Mesenchymal stem cell (in vitro differentiated cells and primary cell): ENCODE measurements at regions not wholly inside any gene's neighbourhood (a gene's known extent, or its start where the extent isn't known, plus 50 kb on each side); places are given as distances from the start of the nearest gene placed in this dataset.

ENCODE experiments used
- DNase-seq: peaks from one replicate; pipeline ENCODE4 v3.0.0-alpha.2; 2013
- H2AFZ ChIP-seq: one replicate; pipeline ENCODE4 v1.6.1; 2013; ENCODE audit warnings: low read depth, mild to moderate bottlenecking, control low read depth, inconsistent platforms, low read length, moderate library complexity
- H2AK5ac ChIP-seq: 2 replicates; pipeline ENCODE4 v1.6.1; 2013; ENCODE audit warnings: low read length, moderate library complexity, mild to moderate bottlenecking, inconsistent platforms; ENCODE audit not compliant: severe bottlenecking
- H2BK120ac ChIP-seq: one replicate; pipeline ENCODE4 v1.6.1; 2013; ENCODE audit warnings: low read depth, mild to moderate bottlenecking, inconsistent platforms, low read length, moderate library complexity
- H2BK12ac ChIP-seq, 2 experiments: one replicate each; pipeline ENCODE4 v1.6.1; 2013; ENCODE audit warnings: inconsistent platforms in 2 of 2, low read length in 2 of 2, mild to moderate bottlenecking in 2 of 2, moderate library complexity in 2 of 2, control low read depth in 1 of 2
- H2BK15ac ChIP-seq: one replicate; pipeline ENCODE4 v1.6.1; 2013; ENCODE audit warnings: mild to moderate bottlenecking, low read depth, inconsistent platforms; ENCODE audit not compliant: poor library complexity, severe bottlenecking
- H2BK5ac ChIP-seq: 2 replicates; pipeline ENCODE4 v1.6.1; 2013; ENCODE audit warnings: low read depth, mild to moderate bottlenecking, low read length, control low read depth, inconsistent platforms; ENCODE audit not compliant: poor library complexity, severe bottlenecking
- H3K14ac ChIP-seq, 2 experiments: one replicate each; pipeline ENCODE4 v1.6.1; 2013; ENCODE audit warnings: inconsistent platforms in 2 of 2, low read length in 2 of 2, control low read depth in 1 of 2, mild to moderate bottlenecking in 1 of 2, moderate library complexity in 1 of 2
- H3K18ac ChIP-seq, 2 experiments: one replicate each; pipeline ENCODE4 v1.6.1; 2013; ENCODE audit warnings: inconsistent platforms in 2 of 2, low read length in 2 of 2, control low read depth in 1 of 2, low read depth in 1 of 2, mild to moderate bottlenecking in 1 of 2
- H3K23ac ChIP-seq, 2 experiments: one replicate each; pipeline ENCODE4 v1.6.1; 2013; ENCODE audit warnings: inconsistent platforms in 2 of 2, low read length in 2 of 2, mild to moderate bottlenecking in 2 of 2, moderate library complexity in 2 of 2, control low read depth in 1 of 2
- H3K27ac ChIP-seq: 2 replicates; pipeline ENCODE4 v1.5.1; 2013; ENCODE audit warnings: mild to moderate bottlenecking, moderate library complexity, low read length, control low read depth, inconsistent platforms; ENCODE audit not compliant: poor library complexity, severe bottlenecking
- H3K27me3 ChIP-seq, 2 experiments: 2 replicates each; pipeline versions ENCODE4 v1.6.1 to v1.7.0; 2013; ENCODE audit warnings: low read length in 2 of 2, mild to moderate bottlenecking in 2 of 2, moderate library complexity in 2 of 2, control low read depth in 1 of 2, inconsistent platforms in 1 of 2; ENCODE audit not compliant: control insufficient read depth in 1 of 2, insufficient read depth in 1 of 2
- H3K36me3 ChIP-seq, 2 experiments: 2 replicates each; pipeline versions ENCODE4 v1.6.1 to v1.7.0; 2013; ENCODE audit warnings: low read length in 2 of 2, control low read depth in 1 of 2, inconsistent platforms in 1 of 2, low read depth in 1 of 2, mild to moderate bottlenecking in 1 of 2; ENCODE audit not compliant: insufficient read depth in 2 of 2, control insufficient read depth in 1 of 2
- H3K4ac ChIP-seq, 2 experiments: one replicate each; pipeline ENCODE4 v1.6.1; 2013; ENCODE audit warnings: inconsistent platforms in 2 of 2, low read length in 2 of 2, mild to moderate bottlenecking in 2 of 2, moderate library complexity in 2 of 2, control low read depth in 1 of 2, low read depth in 1 of 2
- H3K4me1 ChIP-seq: 2 replicates; pipeline ENCODE4 v1.6.1; 2013; ENCODE audit warnings: low read depth, low read length, control low read depth; ENCODE audit not compliant: control insufficient read depth, insufficient read depth
- H3K4me2 ChIP-seq: 2 replicates; pipeline ENCODE4 v1.6.1; 2013; ENCODE audit warnings: low read length, mild to moderate bottlenecking, inconsistent platforms; ENCODE audit not compliant: poor library complexity, severe bottlenecking
- H3K4me3 ChIP-seq, 2 experiments: 2 replicates each; pipeline versions ENCODE4 v1.5.1 to v1.7.0; 2013; ENCODE audit warnings: low read length in 2 of 2, mild to moderate bottlenecking in 2 of 2, control low read depth in 1 of 2, low read depth in 1 of 2; ENCODE audit not compliant: insufficient read depth in 1 of 2
- H3K79me1 ChIP-seq: replicated peaks from 2 replicates; pipeline ENCODE4 v1.6.1; 2013; ENCODE audit warnings: mild to moderate bottlenecking, control low read depth, low read length, inconsistent platforms; ENCODE audit not compliant: poor library complexity, severe bottlenecking
- H3K9ac ChIP-seq: 2 replicates; pipeline ENCODE4 v1.7.0; 2013; ENCODE audit warnings: mild to moderate bottlenecking, low read length, moderate library complexity
- H3K9me3 ChIP-seq: 2 replicates; pipeline ENCODE4 v1.7.0; 2013; ENCODE audit warnings: mild to moderate bottlenecking, low read length; ENCODE audit not compliant: control insufficient read depth
- H4K8ac ChIP-seq: one replicate; pipeline ENCODE4 v1.6.1; 2013; ENCODE audit warnings: inconsistent platforms, mild to moderate bottlenecking, low read length, moderate library complexity
- H4K91ac ChIP-seq: one replicate; pipeline ENCODE4 v1.6.1; 2013; ENCODE audit warnings: mild to moderate bottlenecking, low read length, inconsistent platforms
- WGBS: methylation state at CpG from one replicate; pipeline ENCODE4 v1.1.7; 2013; ENCODE audit warnings: mixed read lengths; 5-methylcytosine and 5-hydroxymethylcytosine counted together

DNA sequence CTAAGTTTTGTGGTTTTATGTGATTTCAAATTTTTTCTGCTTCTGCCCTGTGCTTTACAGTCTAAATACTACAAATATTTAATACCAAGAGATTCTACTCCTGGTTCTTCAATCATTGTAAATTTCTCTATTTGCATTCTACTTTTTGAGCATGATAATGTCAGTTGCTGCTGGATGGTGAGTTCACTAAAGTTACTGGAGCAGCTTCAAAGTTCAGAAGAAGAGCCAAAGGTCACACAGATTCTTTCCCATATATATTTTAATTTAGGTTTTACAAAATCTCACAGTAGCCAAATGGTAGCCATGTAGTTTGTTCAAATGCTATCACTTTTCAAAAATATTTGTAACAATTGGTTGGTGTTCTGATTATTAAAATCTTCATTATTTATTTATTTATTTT is 378.7 kb downstream of the TMEM232 start:
- Histone ChIP-seq H2BK120ac (no peak overlapping the region), H3K18ac (no peak overlapping the region), H3K4me1 (no peaks in the 10 kb centered on the region), H2AFZ (no peak overlapping the region), H2BK5ac (no peak overlapping the region), H2AK5ac (no peak overlapping the region), H3K4me3 (no peak overlapping the region), H3K9me3 (no peaks in the 10 kb centered on the region), H3K9ac (no peak overlapping the region), H3K23ac (no peak overlapping the region), H3K27me3 (no peaks in the 10 kb centered on the region), H2BK12ac (no peak overlapping the region), H3K36me3 (no peaks in the 10 kb centered on the region), H3K27ac (no peak overlapping the region), H3K4me2 (no peak overlapping the region), H4K8ac (no peak overlapping the region), H4K91ac (no peak overlapping the region), H3K4ac (no peak overlapping the region), H3K79me1 (no peaks in the 10 kb centered on the region), H2BK15ac (no peak overlapping the region), H3K14ac (no peak overlapping the region)
- DNase-seq, result no peak

DNA sequence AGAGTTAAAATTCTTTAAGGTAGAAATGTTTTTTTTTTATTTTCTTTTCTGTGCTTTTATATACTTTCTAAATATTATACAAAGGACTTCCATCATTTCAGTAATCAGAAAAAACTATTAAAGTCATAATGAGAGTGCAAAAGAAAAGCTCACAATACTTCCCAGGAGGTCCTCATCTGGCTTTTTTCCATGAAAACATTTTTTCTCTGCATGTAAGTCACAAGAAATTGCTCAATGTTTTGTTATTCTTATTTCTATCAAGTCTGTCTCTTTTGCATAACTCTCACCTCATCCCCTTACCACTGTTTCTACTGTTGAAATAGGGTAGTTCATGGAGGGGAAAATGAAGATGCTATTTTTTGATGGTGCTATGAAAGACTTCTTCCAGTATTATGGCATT is 375.0 kb downstream of the TMEM232 start:
- H3K79me1 ChIP-seq, result no peaks in the 10 kb centered on the region
- no peak overlapping the region for H3K9ac ChIP-seq
- no peak overlapping the region for H3K27ac ChIP-seq
- no peaks in the 10 kb centered on the region for H3K27me3 ChIP-seq
- H3K23ac ChIP-seq, result no peak overlapping the region
- no peak overlapping the region for H2BK120ac ChIP-seq
- no peak overlapping the region for H3K18ac ChIP-seq
- no peak overlapping the region for H2BK12ac ChIP-seq
- no peaks in the 10 kb centered on the region for H3K36me3 ChIP-seq
- no peak overlapping the region for H2AFZ ChIP-seq
- H4K91ac ChIP-seq, result no peak overlapping the region
- no peaks in the 10 kb centered on the region for H3K9me3 ChIP-seq
- no peak overlapping the region for H2BK15ac ChIP-seq
- H3K4me3 ChIP-seq, result no peak overlapping the region
- no peak overlapping the region for H2BK5ac ChIP-seq
- H3K4me1 ChIP-seq, result no peaks in the 10 kb centered on the region
- no peak for DNase-seq
- no peak overlapping the region for H4K8ac ChIP-seq
- no peak overlapping the region for H3K4ac ChIP-seq
- no peak overlapping the region for H3K14ac ChIP-seq
- no peak overlapping the region for H3K4me2 ChIP-seq
- no peak overlapping the region for H2AK5ac ChIP-seq

DNA sequence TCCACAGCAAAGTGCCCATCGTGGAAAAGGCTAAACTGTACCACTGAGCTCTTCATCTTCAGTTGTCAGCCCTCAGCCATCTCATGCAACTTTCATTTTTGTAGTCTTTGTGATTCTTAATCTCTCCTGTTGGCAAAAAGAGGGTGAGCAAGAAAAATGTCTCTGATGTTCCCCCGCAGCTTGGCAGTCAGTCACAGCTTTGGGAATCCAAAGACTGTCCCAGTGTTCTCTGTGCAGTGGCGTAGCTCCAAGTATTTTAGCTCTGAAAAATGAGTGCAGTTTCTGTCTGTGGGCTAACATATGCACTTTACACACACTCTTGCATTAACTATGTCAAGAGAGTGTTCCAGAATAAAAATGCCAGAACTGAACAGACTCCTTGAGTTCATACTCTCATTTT is 372.2 kb downstream of the TMEM232 start:
- H3K14ac ChIP-seq, result no peak overlapping the region
- no peak overlapping the region for H2BK120ac ChIP-seq
- no peak overlapping the region for H2BK15ac ChIP-seq
- peak overlapping the region in 1 of 2 experiments; percentile 3 for H3K4me3 ChIP-seq
- no peak overlapping the region for H3K18ac ChIP-seq
- H3K9ac ChIP-seq, result no peak overlapping the region
- H3K4ac ChIP-seq, result no peak overlapping the region
- 89% methylated on average over 2 of the region's 3 CpGs for WGBS
- H3K23ac ChIP-seq, result no peak overlapping the region
- H3K4me1 ChIP-seq, result no peaks in the 10 kb centered on the region
- no peak overlapping the region for H3K4me2 ChIP-seq
- no peak overlapping the region for H2AK5ac ChIP-seq
- no peak overlapping the region for H4K91ac ChIP-seq
- H4K8ac ChIP-seq, result no peak overlapping the region
- no peak overlapping the region for H2BK5ac ChIP-seq
- H2BK12ac ChIP-seq, result no peak overlapping the region
- H2AFZ ChIP-seq, result no peak overlapping the region
- H3K36me3 ChIP-seq, result no peaks in the 10 kb centered on the region
- H3K9me3 ChIP-seq, result no peaks in the 10 kb centered on the region
- H3K27ac ChIP-seq, result no peak overlapping the region
- DNase-seq, result no peak
- H3K79me1 ChIP-seq, result no peaks in the 10 kb centered on the region
- H3K27me3 ChIP-seq, result no peaks in the 10 kb centered on the region

DNA sequence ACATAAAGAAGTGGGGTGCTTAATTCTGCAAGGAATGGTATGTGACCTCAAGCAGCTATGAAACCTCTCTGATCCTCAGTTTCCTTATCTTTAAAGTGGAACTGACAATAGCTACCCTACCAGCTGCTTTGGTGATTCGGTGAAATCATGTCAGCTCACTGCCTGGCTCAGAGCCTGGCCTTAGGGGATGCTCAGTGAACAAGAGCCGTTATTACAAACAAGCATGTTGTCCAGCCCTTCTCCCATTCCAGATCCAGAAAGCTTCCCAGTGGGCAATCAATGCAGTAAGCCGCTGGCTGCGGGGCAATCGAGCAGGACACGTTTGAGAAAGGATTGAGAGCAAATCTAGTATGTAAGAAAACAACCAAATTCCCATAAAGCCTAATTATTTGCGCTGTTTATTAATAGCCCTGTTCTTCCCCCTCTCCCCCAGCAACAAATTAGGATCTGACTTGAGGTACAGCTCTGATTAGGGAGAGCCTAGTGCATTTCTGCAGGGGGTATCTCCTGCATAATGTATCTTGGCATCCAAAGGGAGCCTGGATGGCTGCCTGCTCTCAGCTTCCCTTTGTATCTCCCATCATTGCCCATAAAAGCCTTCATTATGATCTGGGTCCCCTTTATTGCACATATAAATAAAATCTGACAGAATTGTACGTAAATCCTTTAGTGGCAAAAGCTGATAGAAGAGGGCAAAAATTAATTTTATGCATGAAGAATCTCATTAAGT is 371.4 kb downstream of the TMEM232 start:
- Histone ChIP-seq H3K4me3 (peak overlapping the region in 1 of 2 experiments; percentile 3), H4K91ac (no peak overlapping the region), H3K27me3 (no peaks in the 10 kb centered on the region), H4K8ac (no peak overlapping the region), H2BK120ac (no peak overlapping the region), H3K23ac (no peak overlapping the region), H2BK15ac (no peak overlapping the region), H3K9ac (no peak overlapping the region), H2AK5ac (no peak overlapping the region), H3K4ac (no peak overlapping the region), H3K27ac (no peak overlapping the region), H3K36me3 (no peaks in the 10 kb centered on the region), H3K14ac (no peak overlapping the region), H3K9me3 (no peaks in the 10 kb centered on the region), H3K79me1 (no peaks in the 10 kb centered on the region), H2BK5ac (no peak overlapping the region), H3K18ac (no peak overlapping the region), H3K4me2 (no peak overlapping the region), H3K4me1 (no peaks in the 10 kb centered on the region), H2BK12ac (no peak overlapping the region), H2AFZ (no peak overlapping the region)
- no peak for DNase-seq
- 96% methylated on average over 8 of the region's 8 CpGs for WGBS
